ENCODE measurements at regions not wholly inside any gene's neighbourhood (a gene's known extent, or its start where the extent isn't known, plus 50 kb on each side); places are given as distances from the start of the nearest gene placed in this dataset.

DNA sequence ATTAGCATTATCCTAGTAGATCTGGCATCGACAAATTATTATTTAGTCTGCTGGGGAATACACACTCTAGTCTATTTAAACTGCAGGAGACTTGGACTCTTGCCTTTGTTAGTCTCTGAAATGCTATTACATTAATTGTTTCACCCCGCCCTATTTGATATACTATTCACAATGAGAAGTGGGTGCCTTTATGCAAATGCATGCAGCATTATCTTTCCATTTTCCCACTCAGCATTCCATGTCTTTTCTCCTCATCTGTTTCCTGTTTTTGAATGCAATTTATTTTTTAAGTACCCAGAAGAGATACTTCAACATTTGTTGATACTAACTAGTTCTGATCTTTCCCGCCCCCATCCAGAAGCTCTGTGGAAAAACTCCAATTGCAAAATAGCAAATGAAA is 395.3 kb upstream of the NXPH2 start:
- DNase-seq (ENCODE audit: low spot score, unreplicated experiment) = no peak
- TF ChIP-seq, protein P1, sequence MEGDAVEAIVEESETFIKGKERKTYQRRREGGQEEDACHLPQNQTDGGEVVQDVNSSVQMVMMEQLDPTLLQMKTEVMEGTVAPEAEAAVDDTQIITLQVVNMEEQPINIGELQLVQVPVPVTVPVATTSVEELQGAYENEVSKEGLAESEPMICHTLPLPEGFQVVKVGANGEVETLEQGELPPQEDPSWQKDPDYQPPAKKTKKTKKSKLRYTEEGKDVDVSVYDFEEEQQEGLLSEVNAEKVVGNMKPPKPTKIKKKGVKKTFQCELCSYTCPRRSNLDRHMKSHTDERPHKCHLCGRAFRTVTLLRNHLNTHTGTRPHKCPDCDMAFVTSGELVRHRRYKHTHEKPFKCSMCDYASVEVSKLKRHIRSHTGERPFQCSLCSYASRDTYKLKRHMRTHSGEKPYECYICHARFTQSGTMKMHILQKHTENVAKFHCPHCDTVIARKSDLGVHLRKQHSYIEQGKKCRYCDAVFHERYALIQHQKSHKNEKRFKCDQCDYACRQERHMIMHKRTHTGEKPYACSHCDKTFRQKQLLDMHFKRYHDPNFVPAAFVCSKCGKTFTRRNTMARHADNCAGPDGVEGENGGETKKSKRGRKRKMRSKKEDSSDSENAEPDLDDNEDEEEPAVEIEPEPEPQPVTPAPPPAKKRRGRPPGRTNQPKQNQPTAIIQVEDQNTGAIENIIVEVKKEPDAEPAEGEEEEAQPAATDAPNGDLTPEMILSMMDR (IDR thresholded peaks at IDR 0.05; ENCODE audit: unreplicated experiment) = no peak
- Mint-ChIP-seq H3K4me1 (ENCODE audit: low read depth) (peaks cover 2% of the 10 kb centered on the region), H3K27ac (no peak overlapping the region), H3K4me3 (ENCODE audit: low read depth) (no peak overlapping the region), H3K27me3 (no peaks in the 10 kb centered on the region), H3K36me3 (ENCODE audit: insufficient read depth) (no peaks in the 10 kb centered on the region), H3K9me3 (ENCODE audit: low read depth) (no peaks in the 10 kb centered on the region)

DNA sequence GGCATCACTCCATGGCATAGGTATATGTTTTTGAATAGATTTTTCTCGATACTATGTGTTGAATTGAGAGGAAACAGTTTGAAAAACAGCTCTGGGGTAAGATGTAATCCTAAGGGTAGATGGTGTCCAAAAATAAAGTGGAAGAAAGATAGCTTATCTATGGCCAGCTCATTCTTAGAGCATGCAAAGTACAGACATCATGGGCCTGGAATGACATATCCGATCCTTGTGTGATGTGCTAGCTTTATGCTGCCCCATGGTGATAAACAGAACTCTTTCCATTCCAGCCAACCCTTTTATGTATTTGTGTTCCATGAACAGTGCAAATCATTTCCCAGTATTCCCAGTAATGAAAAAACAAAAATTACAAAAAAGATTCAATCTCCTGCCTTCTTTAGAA is 390.2 kb upstream of the NXPH2 start:
- H3K27me3 Mint-ChIP-seq = no peaks in the 10 kb centered on the region
- TF ChIP-seq, protein P1 (IDR thresholded peaks at IDR 0.05; ENCODE audit: unreplicated experiment) = no peak
- H3K4me1 Mint-ChIP-seq (ENCODE audit: low read depth) = no peaks in the 10 kb centered on the region
- H3K9me3 Mint-ChIP-seq (ENCODE audit: low read depth) = no peaks in the 10 kb centered on the region
- DNase-seq (ENCODE audit: low spot score, unreplicated experiment) = no peak
- no peak overlapping the region for H3K27ac Mint-ChIP-seq
- no peak overlapping the region for H3K4me3 Mint-ChIP-seq (ENCODE audit: low read depth)
- H3K36me3 Mint-ChIP-seq (ENCODE audit: insufficient read depth) = no peaks in the 10 kb centered on the region

GRCh38 chr2:139165601-139166000 is 385.4 kb upstream of the NXPH2 start:
- Mint-ChIP-seq H3K4me1 (ENCODE audit: low read depth) (peaks cover 2% of the 10 kb centered on the region), H3K9me3 (ENCODE audit: low read depth) (no peaks in the 10 kb centered on the region), H3K27me3 (no peaks in the 10 kb centered on the region), H3K4me3 (ENCODE audit: low read depth) (no peak overlapping the region), H3K36me3 (ENCODE audit: insufficient read depth) (no peaks in the 10 kb centered on the region), H3K27ac (no peak overlapping the region)
- DNase-seq (ENCODE audit: low spot score, unreplicated experiment) = no peak
- TF ChIP-seq, protein P1 (IDR thresholded peaks at IDR 0.05; ENCODE audit: unreplicated experiment) = no peak

DNA sequence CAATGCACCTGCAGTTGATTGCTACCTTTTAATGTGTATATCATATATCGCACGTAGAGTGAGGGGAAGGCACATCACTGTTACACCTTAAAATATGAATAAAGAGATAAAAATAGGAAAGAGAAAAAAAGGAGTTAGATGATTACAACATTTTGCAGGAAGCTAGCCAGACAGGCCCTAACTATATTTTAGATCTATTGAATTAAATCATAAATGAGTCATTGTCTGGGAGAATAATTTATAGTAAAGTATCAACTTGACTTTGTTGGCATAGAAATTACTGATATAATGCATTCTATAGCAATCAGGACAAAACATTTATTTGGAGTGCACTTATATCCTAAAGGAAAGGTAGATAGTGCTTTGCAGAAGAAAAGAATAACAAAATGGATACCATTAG is 384.9 kb upstream of the NXPH2 start:
- TF ChIP-seq, protein P1 (IDR thresholded peaks at IDR 0.05; ENCODE audit: unreplicated experiment) = no peak

GRCh38 chr2:139162957-139163356 is 382.8 kb upstream of the NXPH2 start:
- DNase-seq (ENCODE audit: low spot score, unreplicated experiment) = no peak
- H3K4me1 Mint-ChIP-seq (ENCODE audit: low read depth) = peaks cover 4% of the 10 kb centered on the region
- TF ChIP-seq, protein P1 (IDR thresholded peaks at IDR 0.05; ENCODE audit: unreplicated experiment) = no peak
- H3K9me3 Mint-ChIP-seq (ENCODE audit: low read depth) = no peaks in the 10 kb centered on the region
- H3K27ac Mint-ChIP-seq = no peak overlapping the region
- no peaks in the 10 kb centered on the region for H3K36me3 Mint-ChIP-seq (ENCODE audit: insufficient read depth)
- no peak overlapping the region for H3K4me3 Mint-ChIP-seq (ENCODE audit: low read depth)
- no peaks in the 10 kb centered on the region for H3K27me3 Mint-ChIP-seq

More for the DNA sequence above, 384.9 kb upstream of the NXPH2 start:
- Mint-ChIP-seq H3K27ac (no peak overlapping the region), H3K27me3 (no peaks in the 10 kb centered on the region), H3K4me3 (ENCODE audit: low read depth) (no peak overlapping the region), H3K36me3 (ENCODE audit: insufficient read depth) (no peaks in the 10 kb centered on the region), H3K9me3 (ENCODE audit: low read depth) (no peaks in the 10 kb centered on the region), H3K4me1 (ENCODE audit: low read depth) (peaks cover 2% of the 10 kb centered on the region)
- no peak for DNase-seq (ENCODE audit: low spot score, unreplicated experiment)
